HepG2 (cell line): ENCODE measurements at regions not wholly inside any gene's neighbourhood (a gene's known extent, or its start where the extent isn't known, plus 50 kb on each side); places are given as distances from the start of the nearest gene placed in this dataset.

Source experiments
- FOXA1 ChIP-seq, 2 experiments: fragments of 450-650 bp in 1 of 2; sonication (generic) in 1 of 2; formaldehyde crosslinking in 1 of 2; IDR thresholded peaks; 2 replicates each; pipeline versions ENCODE4 v1.4.0 to v1.6.1; 2016 to 2020; ENCODE audit warnings: missing genetic modification reagents in 1 of 2
- FOXP1 ChIP-seq, 2 experiments: fragments of 450-650 bp in 1 of 2; IDR thresholded peaks; 2 replicates each; pipeline ENCODE4 v1.6.1; 2017 to 2018; ENCODE audit warnings: antibody characterized with exemption in 1 of 2
- GTF2F1 ChIP-seq: fragments of 150-350 bp; IDR thresholded peaks from 2 replicates; pipeline ENCODE4 v1.6.1; 2014; ENCODE audit warnings: low read length
- HMGXB4 ChIP-seq, 2 experiments: sonication (generic) in 1 of 2; formaldehyde crosslinking in 1 of 2; IDR thresholded peaks; 2 replicates each; pipeline versions ENCODE4 v1.4.0 to v1.6.1; 2018 to 2020; ENCODE audit warnings: missing genetic modification reagents in 2 of 2, borderline replicate concordance in 1 of 2, low read depth in 1 of 2, mild to moderate bottlenecking in 1 of 2, missing biosample characterization in 1 of 2
- RAD21 ChIP-seq: fragments of 450-650 bp; formaldehyde crosslinking; IDR thresholded peaks from 2 replicates; pipeline ENCODE4 v1.5.0; 2020; ENCODE audit warnings: mild to moderate bottlenecking
- RELA ChIP-seq: sonication (generic); formaldehyde crosslinking; IDR thresholded peaks from 2 replicates; pipeline ENCODE4 v1.4.0; 2020; ENCODE audit warnings: missing genetic modification reagents
- SAP130 ChIP-seq: IDR thresholded peaks from 2 replicates; pipeline ENCODE4 v1.6.1; 2016; ENCODE audit warnings: low read depth
- SOX6 ChIP-seq, 2 experiments: fragments of 450-650 bp in 1 of 2; sonication (generic) in 1 of 2; formaldehyde crosslinking in 1 of 2; IDR thresholded peaks; 2 replicates each; pipeline versions ENCODE4 v1.4.0 to v1.6.1; 2017 to 2020; ENCODE audit warnings: antibody characterized with exemption in 1 of 2, mild to moderate bottlenecking in 1 of 2, missing genetic modification reagents in 1 of 2
- TEAD3 ChIP-seq: optimal IDR thresholded peaks from 2 replicates; pipeline ENCODE3; 2016; ENCODE audit warnings: borderline replicate concordance
- YEATS2 ChIP-seq: sonication (generic); formaldehyde crosslinking; IDR thresholded peaks from 2 replicates; pipeline ENCODE4 v1.4.0; 2020; ENCODE audit warnings: missing genetic modification reagents, borderline replicate concordance
- ZGPAT ChIP-seq: IDR thresholded peaks from 2 replicates; pipeline ENCODE4 v1.6.1; 2016; ENCODE audit warnings: mild to moderate bottlenecking
- ZMAT3 ChIP-seq: sonication (generic); formaldehyde crosslinking; conservative IDR thresholded peaks from 2 replicates; pipeline ENCODE4 v1.7.0; 2021; ENCODE audit warnings: missing genetic modification reagents
- ZNF362 ChIP-seq: sonication (generic); formaldehyde crosslinking; IDR thresholded peaks from 2 replicates; pipeline ENCODE4 v1.4.0; 2020; ENCODE audit warnings: missing genetic modification reagents, mild to moderate bottlenecking, borderline replicate concordance
- ZNF839 ChIP-seq: sonication (generic); formaldehyde crosslinking; IDR thresholded peaks from 2 replicates; pipeline ENCODE4 v1.4.0; 2020; ENCODE audit warnings: missing genetic modification reagents, mild to moderate bottlenecking, borderline replicate concordance
- TF ChIP-seq, protein P1 (sequence below): IDR thresholded peaks from 2 replicates; pipeline ENCODE4 v1.4.0; 2020; ENCODE audit warnings: mild to moderate bottlenecking, missing genetic modification reagents
- TF ChIP-seq, protein P2 (sequence below): IDR thresholded peaks from 2 replicates; pipeline ENCODE4 v1.6.1; 2016

GRCh38 chr2:171260471-171261424, 100.1 kb upstream of the TLK1 start (continued):
- peak; percentile 17; the same call in 1 of the 2 replicates for TF ChIP-seq SAP130 (CRISPR knock-in tag)
- TF ChIP-seq FOXP1 (IDR thresholded peaks at IDR 0.05) = no peak
- peak; percentile 40; the same call in 1 of the 2 replicates for TF ChIP-seq FOXP1 (CRISPR knock-in tag; IDR thresholded peaks at IDR 0.05)
- TF ChIP-seq FOXA1 (IDR thresholded peaks at IDR 0.05) = no peak
- 0 out of 2 replicates have a peak, but pooled peaks have one; percentile 17 for TF ChIP-seq FOXA1 (CRISPR knock-in tag; IDR thresholded peaks at IDR 0.05)
- TF ChIP-seq, protein P1, sequence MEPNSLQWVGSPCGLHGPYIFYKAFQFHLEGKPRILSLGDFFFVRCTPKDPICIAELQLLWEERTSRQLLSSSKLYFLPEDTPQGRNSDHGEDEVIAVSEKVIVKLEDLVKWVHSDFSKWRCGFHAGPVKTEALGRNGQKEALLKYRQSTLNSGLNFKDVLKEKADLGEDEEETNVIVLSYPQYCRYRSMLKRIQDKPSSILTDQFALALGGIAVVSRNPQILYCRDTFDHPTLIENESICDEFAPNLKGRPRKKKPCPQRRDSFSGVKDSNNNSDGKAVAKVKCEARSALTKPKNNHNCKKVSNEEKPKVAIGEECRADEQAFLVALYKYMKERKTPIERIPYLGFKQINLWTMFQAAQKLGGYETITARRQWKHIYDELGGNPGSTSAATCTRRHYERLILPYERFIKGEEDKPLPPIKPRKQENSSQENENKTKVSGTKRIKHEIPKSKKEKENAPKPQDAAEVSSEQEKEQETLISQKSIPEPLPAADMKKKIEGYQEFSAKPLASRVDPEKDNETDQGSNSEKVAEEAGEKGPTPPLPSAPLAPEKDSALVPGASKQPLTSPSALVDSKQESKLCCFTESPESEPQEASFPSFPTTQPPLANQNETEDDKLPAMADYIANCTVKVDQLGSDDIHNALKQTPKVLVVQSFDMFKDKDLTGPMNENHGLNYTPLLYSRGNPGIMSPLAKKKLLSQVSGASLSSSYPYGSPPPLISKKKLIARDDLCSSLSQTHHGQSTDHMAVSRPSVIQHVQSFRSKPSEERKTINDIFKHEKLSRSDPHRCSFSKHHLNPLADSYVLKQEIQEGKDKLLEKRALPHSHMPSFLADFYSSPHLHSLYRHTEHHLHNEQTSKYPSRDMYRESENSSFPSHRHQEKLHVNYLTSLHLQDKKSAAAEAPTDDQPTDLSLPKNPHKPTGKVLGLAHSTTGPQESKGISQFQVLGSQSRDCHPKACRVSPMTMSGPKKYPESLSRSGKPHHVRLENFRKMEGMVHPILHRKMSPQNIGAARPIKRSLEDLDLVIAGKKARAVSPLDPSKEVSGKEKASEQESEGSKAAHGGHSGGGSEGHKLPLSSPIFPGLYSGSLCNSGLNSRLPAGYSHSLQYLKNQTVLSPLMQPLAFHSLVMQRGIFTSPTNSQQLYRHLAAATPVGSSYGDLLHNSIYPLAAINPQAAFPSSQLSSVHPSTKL (CRISPR knock-in tag) = peak; percentile 49; the same call in 1 of the 2 replicates
- TF ChIP-seq, protein P2, sequence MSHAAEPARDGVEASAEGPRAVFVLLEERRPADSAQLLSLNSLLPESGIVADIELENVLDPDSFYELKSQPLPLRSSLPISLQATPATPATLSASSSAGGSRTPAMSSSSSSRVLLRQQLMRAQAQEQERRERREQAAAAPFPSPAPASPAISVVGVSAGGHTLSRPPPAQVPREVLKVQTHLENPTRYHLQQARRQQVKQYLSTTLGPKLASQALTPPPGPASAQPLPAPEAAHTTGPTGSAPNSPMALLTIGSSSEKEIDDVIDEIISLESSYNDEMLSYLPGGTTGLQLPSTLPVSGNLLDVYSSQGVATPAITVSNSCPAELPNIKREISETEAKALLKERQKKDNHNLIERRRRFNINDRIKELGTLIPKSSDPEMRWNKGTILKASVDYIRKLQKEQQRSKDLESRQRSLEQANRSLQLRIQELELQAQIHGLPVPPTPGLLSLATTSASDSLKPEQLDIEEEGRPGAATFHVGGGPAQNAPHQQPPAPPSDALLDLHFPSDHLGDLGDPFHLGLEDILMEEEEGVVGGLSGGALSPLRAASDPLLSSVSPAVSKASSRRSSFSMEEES = peak; percentile 77; the same call in 1 of the 2 replicates
- TF ChIP-seq RAD21 (CRISPR knock-in tag) = 0 out of 2 replicates have a peak, but pooled peaks have one; percentile 18
- TF ChIP-seq TEAD3 (CRISPR knock-in tag) = peak; percentile 48
- TF ChIP-seq ZGPAT = 0 out of 2 replicates have a peak, but pooled peaks have one; percentile 16
- 0 out of 4 replicates have a peak, but pooled peaks of 1 of the 2 experiments have one; percentile 15 for TF ChIP-seq HMGXB4 (CRISPR knock-in tag; IDR thresholded peaks at IDR 0.05; ENCODE audit: borderline replicate concordance in 1 of 2, low read depth in 1 of 2)
- TF ChIP-seq RELA (CRISPR knock-in tag) = 0 out of 2 replicates have a peak, but pooled peaks have one; percentile 28
- peak; percentile 38; the same call in 1 of the 2 replicates for TF ChIP-seq ZNF362 (CRISPR knock-in tag)
- peak; percentile 42; the same call in 1 of the 2 replicates for TF ChIP-seq YEATS2 (CRISPR knock-in tag)
- TF ChIP-seq SOX6 (IDR thresholded peaks at IDR 0.05) = no peak
- peak; percentile 33; the same call in 1 of the 2 replicates for TF ChIP-seq SOX6 (CRISPR knock-in tag; IDR thresholded peaks at IDR 0.05)
- TF ChIP-seq GTF2F1 = no peak
- TF ChIP-seq ZMAT3 (CRISPR knock-in tag) = 0 out of 2 replicates have a peak, but pooled peaks have one; percentile 20
- no peak for TF ChIP-seq ZNF839
